GM18511 (cell line): ENCODE measurements at regions not wholly inside any gene's neighbourhood (a gene's known extent, or its start where the extent isn't known, plus 50 kb on each side); places are given as distances from the start of the nearest gene placed in this dataset.
"Not testable (repeated sequence)": the region's sequence is repeated elsewhere in the genome, so short reads cannot be mapped to it uniquely, and the experiment has no call there.

Experiments
- ATAC-seq: cut with Tn5 transposase; IDR thresholded peaks from one replicate; pipeline ENCODE4 v1.9.1; 2021; ENCODE audit warnings: mild to moderate bottlenecking, moderate library complexity; ENCODE audit not compliant: unreplicated experiment

DNA sequence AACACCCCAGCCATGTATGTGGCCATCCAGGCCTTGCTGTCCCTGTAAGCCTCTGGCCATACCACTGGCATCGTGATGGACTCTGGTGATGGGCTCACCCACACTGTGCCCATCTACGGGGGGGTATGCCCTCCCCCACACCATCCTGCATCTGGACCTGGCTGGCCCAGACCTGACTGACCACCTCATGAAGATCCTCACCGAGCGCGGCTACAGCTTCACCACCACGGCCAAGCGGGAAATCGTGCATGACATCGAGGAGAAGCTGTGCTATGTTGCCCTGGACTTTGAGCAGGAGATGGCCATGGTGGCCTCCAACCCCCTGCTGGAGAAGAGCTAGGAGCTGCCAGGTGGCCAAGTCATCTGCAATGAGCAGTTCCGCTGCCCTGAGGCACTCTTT, 80.4 kb upstream of the ZCCHC2 start:
- no peak for ATAC-seq

GRCh38 chr18:62445386-62445917, 77.4 kb upstream of the ZCCHC2 start:
- ATAC-seq: peak; percentile 82

DNA sequence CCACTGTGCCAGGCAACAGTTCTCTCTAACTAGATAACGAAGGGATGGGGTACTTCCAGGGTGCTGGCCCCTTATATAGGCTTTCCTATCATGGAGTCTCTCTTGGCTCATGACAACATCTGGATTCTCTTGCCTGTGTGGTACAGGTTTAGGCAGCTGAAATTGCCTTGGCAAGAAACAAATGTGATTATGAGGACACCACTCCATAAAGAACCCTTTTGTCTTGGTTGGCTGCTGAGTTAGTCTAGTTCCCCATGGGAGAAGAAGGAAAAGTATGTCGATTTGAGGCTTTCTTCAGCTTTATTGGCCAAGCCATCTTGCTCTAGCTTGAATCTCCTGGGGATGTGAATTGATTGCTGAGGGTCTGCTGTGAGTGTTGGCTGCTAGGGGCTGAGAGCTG, 76.3 kb upstream of the ZCCHC2 start:
- no peak for ATAC-seq

DNA sequence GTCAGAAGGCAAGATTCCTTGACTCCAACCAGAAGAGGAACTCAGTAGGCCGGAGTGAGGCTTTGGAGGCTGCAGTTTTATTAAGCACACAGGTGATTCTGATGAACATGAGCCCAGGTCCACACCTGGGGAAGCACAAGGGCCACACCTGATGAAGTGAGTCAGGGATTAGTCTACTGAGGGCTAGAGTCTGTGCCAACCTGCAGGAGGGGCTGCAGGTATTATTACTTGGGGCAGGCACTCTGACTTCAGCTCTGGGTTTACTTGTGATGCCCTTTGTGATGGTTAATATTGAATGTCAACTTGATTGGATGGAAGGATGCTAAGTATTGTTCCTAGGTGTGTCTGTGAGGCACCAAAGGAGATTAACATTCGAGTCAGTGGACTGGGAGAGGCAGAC, 75.2 kb upstream of the ZCCHC2 start:
- no peak for ATAC-seq

DNA sequence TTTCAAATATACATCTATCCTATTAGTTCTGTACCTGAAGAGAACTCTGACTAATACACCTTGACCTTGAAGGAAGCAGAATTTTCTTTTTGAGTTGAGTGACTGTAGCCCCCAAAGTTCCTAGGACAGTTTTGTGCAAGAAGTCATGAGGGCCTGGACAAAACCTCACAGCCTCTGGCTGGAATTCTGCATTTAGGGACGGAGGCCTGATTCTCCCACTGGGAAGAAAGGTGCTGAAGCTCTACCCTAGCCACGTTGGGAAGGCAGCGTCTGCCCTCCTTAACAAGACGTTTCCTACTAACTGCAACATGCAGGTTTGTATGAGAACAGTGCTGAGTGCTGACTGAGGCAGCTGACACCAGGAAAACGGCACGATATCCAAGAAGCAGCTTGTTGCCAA, 74.4 kb upstream of the ZCCHC2 start:
- ATAC-seq: no peak

GRCh38 chr18:62449490-62450104, 73.2 kb upstream of the ZCCHC2 start:
- no peak for ATAC-seq

DNA sequence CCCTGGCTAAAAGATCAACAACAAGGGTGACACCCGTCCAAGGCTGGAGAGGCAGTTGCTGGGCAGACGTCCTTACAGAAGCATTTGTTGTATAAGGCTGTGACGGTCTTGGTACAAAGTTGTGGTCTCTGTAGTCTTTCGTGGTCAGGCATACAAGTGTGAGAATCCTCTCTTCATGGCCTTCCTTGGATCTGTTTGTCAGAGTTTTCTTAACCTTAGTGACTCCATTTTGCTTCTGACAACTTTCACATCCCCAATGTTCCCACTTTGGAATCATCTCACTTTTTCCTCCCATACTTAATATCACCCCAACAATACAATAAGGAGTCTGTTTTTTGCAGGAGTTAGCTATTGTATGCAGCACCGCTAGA, 72.7 kb upstream of the ZCCHC2 start:
- ATAC-seq: no peak

DNA sequence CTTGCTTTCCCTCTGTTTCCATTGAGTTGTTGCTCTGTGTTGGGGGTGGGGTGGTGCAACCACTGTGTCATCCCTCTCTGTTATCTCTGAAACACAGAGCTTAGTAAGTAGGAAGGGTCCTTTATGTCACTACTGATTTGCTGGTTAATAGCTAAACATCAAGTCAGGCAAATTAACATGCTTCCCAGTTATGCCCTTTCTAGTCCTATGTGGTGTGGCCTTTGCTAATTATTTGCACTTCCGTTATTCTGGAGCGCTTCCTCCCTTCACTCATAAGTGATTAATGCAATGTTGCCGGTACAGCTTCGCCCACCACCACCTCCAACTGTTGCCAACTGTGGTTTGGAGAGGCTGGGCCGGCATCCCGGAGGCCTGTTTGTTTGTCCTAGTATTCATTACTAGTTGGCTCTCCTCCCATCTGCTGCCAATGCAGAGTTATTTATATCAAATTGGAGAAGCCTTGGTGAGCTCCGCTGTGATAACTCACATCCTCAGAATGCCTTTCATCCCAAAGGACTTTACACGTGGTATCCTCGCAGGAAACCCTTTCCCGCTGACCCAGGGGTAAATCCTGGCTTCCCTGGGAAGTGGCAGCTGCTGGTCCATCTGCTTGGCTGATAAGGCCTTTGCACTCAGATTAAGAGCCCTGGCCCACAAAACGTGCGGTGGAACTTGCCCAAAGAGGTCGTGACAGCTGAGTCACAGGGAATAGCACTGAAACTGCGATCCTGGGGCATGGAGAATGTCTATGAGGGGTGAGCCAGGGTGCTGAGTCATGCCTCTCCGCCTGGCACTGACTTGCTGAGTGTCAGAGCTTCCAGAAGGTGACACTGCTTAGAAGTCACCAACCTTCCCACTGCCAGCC, 72.0 kb upstream of the ZCCHC2 start:
- no peak for ATAC-seq

GRCh38 chr18:62452280-62452831, 70.5 kb upstream of the ZCCHC2 start:
- ATAC-seq: no peak

- ATAC-seq: no peak
Observed at GRCh38 chr18:62453864-62454263, 69.0 kb upstream of the ZCCHC2 start.

- no peak for ATAC-seq
Observed at GRCh38 chr18:62454527-62454926, 68.3 kb upstream of the ZCCHC2 start.

DNA sequence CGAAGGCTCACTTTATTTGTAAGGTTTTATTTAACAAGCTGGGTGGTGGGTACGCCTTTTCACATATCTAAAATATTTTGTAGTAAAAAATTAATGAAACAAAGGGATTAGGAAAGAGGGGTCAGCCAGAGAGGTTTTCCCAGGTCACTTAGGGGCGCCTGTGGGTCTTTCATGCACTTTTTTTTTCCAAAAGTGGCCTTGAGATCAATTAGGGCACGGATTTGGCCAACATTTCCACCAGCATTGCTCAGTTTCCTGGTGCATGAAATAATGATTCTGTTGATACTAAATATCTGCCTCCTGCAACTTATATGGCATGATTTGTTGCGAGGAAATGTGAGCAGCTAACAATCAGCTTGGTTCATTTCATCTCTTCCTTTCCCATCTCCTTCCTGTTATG, 67.6 kb upstream of the ZCCHC2 start:
- ATAC-seq: no peak

GRCh38 chr18:62457877-62458276, 64.9 kb upstream of the ZCCHC2 start:
- ATAC-seq: no peak

- ATAC-seq: no peak
Observed at GRCh38 chr18:62458346-62458745, 64.5 kb upstream of the ZCCHC2 start.

GRCh38 chr18:62458868-62459716, 63.7 kb upstream of the ZCCHC2 start:
- no peak for ATAC-seq

GRCh38 chr18:62460851-62461300, 61.9 kb upstream of the ZCCHC2 start:
- no peak for ATAC-seq

DNA sequence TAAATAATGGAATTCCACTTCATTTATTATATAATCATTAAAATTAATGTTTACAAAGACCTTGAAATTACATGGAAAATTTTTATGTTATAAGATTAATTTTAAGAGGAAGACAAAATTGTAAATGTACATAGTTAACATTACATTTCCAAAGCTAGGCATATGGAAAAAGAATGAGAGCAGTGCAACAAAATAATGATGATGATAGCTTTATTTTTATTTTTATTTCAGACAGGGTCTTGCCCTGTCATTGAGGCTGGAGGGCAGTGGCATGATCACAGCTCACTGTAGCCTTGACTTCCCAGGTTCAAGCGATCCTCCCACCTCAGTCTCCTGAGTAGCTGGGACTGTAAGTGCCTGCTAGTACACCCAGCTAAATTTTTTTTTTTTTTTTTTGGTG, 61.2 kb upstream of the ZCCHC2 start:
- no peak for ATAC-seq

DNA sequence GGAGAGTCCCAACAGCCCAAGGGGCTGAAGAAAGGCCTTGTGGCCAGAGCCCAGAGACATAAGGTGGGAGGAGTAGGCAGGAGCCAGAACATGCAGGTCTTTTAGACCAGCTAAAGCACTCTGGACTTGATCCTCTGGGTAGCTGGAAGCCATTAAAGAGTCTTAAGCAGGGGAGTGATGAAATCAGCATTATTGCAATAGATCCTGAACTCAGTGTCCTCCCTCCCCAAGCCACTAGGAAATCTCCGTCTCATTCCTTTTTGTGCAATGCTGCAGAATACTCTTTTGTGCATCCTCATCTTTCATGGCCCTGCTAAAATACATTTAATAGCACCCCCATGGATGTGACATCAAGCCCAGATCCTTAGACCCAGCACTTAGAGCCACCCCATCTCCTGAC, 58.6 kb upstream of the ZCCHC2 start:
- ATAC-seq: no peak

GRCh38 chr18:62469131-62469530, 53.7 kb upstream of the ZCCHC2 start:
- ATAC-seq: not testable (repeated sequence)
